ENCODE measurements at regions not wholly inside any gene's neighbourhood (a gene's known extent, or its start where the extent isn't known, plus 50 kb on each side); places are given as distances from the start of the nearest gene placed in this dataset.

DNA sequence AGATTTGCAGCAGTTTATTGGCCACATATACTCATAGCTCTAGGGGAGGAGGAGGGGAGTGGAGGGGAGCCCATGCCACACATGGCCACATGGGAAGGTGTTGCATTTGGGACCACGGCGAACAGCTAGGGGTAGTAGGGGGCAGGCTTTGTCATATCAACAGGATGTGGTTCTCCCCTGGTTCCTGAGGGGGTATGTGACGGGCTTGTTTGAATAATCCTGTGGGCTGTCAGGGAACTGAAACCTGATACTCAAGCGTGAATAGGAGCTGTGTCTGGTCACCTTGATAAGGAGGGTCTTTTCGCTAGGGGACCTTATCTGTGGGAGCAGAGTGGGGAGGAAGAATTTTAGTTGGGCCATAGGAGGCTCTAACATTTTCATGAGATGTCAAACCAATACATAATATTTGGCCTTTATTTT is 264.7 kb downstream of the CTH start (continued):
- TF ChIP-seq, protein P1, sequence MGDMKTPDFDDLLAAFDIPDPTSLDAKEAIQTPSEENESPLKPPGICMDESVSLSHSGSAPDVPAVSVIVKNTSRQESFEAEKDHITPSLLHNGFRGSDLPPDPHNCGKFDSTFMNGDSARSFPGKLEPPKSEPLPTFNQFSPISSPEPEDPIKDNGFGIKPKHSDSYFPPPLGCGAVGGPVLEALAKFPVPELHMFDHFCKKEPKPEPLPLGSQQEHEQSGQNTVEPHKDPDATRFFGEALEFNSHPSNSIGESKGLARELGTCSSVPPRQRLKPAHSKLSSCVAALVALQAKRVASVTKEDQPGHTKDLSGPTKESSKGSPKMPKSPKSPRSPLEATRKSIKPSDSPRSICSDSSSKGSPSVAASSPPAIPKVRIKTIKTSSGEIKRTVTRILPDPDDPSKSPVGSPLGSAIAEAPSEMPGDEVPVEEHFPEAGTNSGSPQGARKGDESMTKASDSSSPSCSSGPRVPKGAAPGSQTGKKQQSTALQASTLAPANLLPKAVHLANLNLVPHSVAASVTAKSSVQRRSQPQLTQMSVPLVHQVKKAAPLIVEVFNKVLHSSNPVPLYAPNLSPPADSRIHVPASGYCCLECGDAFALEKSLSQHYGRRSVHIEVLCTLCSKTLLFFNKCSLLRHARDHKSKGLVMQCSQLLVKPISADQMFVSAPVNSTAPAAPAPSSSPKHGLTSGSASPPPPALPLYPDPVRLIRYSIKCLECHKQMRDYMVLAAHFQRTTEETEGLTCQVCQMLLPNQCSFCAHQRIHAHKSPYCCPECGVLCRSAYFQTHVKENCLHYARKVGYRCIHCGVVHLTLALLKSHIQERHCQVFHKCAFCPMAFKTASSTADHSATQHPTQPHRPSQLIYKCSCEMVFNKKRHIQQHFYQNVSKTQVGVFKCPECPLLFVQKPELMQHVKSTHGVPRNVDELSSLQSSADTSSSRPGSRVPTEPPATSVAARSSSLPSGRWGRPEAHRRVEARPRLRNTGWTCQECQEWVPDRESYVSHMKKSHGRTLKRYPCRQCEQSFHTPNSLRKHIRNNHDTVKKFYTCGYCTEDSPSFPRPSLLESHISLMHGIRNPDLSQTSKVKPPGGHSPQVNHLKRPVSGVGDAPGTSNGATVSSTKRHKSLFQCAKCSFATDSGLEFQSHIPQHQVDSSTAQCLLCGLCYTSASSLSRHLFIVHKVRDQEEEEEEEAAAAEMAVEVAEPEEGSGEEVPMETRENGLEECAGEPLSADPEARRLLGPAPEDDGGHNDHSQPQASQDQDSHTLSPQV (IDR thresholded peaks at IDR 0.05) = no peak
- TF ChIP-seq TCF7L2 (IDR thresholded peaks at IDR 0.05; ENCODE audit: low read depth, low read length) = no peak
- TF ChIP-seq ILF3 (IDR thresholded peaks at IDR 0.05; ENCODE audit: borderline replicate concordance) = no peak
- peak in 1 of 2 experiments; percentile 77; a peak in 1 of 4 replicates for TF ChIP-seq NONO (IDR thresholded peaks at IDR 0.05; ENCODE audit: low read depth in 2 of 2, low read length in 1 of 2)
- no peak for TF ChIP-seq HMG20B (CRISPR knock-in tag; IDR thresholded peaks at IDR 0.05)
- no peak for TF ChIP-seq MAFG (tag; conservative IDR thresholded peaks at IDR 0.05)
- TF ChIP-seq ZNF778 (CRISPR knock-in tag; IDR thresholded peaks at IDR 0.05) = no peak
- TF ChIP-seq ZNF354B (CRISPR knock-in tag; IDR thresholded peaks at IDR 0.05) = no peak
- TF ChIP-seq, protein P2, sequence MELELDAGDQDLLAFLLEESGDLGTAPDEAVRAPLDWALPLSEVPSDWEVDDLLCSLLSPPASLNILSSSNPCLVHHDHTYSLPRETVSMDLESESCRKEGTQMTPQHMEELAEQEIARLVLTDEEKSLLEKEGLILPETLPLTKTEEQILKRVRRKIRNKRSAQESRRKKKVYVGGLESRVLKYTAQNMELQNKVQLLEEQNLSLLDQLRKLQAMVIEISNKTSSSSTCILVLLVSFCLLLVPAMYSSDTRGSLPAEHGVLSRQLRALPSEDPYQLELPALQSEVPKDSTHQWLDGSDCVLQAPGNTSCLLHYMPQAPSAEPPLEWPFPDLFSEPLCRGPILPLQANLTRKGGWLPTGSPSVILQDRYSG (tag; conservative IDR thresholded peaks at IDR 0.05; ENCODE audit: low read depth) = no peak
- TF ChIP-seq WHSC1 (IDR thresholded peaks at IDR 0.05; ENCODE audit: low read length) = no peak
- TF ChIP-seq ZNF232 (CRISPR knock-in tag; IDR thresholded peaks at IDR 0.05) = no peak
- TF ChIP-seq, protein P3, sequence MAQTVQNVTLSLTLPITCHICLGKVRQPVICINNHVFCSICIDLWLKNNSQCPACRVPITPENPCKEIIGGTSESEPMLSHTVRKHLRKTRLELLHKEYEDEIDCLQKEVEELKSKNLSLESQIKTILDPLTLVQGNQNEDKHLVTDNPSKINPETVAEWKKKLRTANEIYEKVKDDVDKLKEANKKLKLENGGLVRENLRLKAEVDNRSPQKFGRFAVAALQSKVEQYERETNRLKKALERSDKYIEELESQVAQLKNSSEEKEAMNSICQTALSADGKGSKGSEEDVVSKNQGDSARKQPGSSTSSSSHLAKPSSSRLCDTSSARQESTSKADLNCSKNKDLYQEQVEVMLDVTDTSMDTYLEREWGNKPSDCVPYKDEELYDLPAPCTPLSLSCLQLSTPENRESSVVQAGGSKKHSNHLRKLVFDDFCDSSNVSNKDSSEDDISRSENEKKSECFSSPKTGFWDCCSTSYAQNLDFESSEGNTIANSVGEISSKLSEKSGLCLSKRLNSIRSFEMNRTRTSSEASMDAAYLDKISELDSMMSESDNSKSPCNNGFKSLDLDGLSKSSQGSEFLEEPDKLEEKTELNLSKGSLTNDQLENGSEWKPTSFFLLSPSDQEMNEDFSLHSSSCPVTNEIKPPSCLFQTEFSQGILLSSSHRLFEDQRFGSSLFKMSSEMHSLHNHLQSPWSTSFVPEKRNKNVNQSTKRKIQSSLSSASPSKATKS (CRISPR knock-in tag; IDR thresholded peaks at IDR 0.05) = no peak
- TF ChIP-seq, protein P4, sequence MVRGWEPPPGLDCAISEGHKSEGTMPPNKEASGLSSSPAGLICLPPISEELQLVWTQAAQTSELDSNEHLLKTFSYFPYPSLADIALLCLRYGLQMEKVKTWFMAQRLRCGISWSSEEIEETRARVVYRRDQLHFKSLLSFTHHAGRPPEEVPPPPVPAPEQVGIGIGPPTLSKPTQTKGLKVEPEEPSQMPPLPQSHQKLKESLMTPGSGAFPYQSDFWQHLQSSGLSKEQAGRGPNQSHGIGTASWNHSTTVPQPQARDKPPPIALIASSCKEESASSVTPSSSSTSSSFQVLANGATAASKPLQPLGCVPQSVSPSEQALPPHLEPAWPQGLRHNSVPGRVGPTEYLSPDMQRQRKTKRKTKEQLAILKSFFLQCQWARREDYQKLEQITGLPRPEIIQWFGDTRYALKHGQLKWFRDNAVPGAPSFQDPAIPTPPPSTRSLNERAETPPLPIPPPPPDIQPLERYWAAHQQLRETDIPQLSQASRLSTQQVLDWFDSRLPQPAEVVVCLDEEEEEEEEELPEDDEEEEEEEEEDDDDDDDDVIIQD (CRISPR knock-in tag; IDR thresholded peaks at IDR 0.05) = no peak
- TF ChIP-seq BDP1 (IDR thresholded peaks at IDR 0.05; ENCODE audit: insufficient read depth, insufficient read length) = no peak
- TF ChIP-seq, protein P5, sequence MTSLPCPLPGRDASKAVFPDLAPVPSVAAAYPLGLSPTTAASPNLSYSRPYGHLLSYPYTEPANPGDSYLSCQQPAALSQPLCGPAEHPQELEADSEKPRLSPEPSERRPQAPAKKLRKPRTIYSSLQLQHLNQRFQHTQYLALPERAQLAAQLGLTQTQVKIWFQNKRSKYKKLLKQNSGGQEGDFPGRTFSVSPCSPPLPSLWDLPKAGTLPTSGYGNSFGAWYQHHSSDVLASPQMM (CRISPR knock-in tag; IDR thresholded peaks at IDR 0.05) = no peak
- TF ChIP-seq, protein P6, sequence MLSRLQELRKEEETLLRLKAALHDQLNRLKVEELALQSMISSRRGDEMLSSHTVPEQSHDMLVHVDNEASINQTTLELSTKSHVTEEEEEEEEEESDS (CRISPR knock-in tag; IDR thresholded peaks at IDR 0.05) = no peak
- TF ChIP-seq SAFB2 (IDR thresholded peaks at IDR 0.05; ENCODE audit: borderline replicate concordance, low read depth, low read length, severe bottlenecking) = no peak
- TF ChIP-seq RBM22 (IDR thresholded peaks at IDR 0.05; ENCODE audit: low read depth, low read length, poor library complexity, severe bottlenecking) = no peak

Data from K562 (cell line).